Kidney (tissue), 13 donors: ENCODE measurements at regions not wholly inside any gene's neighbourhood (a gene's known extent, or its start where the extent isn't known, plus 50 kb on each side); places are given as distances from the start of the nearest gene placed in this dataset.
"Not testable (repeated sequence)": the region's sequence is repeated elsewhere in the genome, so short reads cannot be mapped to it uniquely, and the experiment has no call there.

ENCODE experiments used
- DNase-seq, 5 donors: peaks; one replicate each; pipeline ENCODE4 v3.0.0-alpha.2; 2013 to 2020
- FAIRE-seq: peaks from 2 replicates; lab custom pipeline; 2012; peaks lifted over from hg19 to GRCh38; lab: Jason Lieb, UNC
- H3K27ac ChIP-seq, 2 donors: one replicate each; pipeline ENCODE4 v1.7.0; 2013; ENCODE audit warnings: low read depth in 2 of 2, low read length in 2 of 2, inconsistent platforms in 1 of 2
- H3K27me3 ChIP-seq: one replicate; pipeline ENCODE4 v1.7.1; 2013; ENCODE audit warnings: low read length, inconsistent platforms; ENCODE audit not compliant: control insufficient read depth, insufficient read depth
- H3K36me3 ChIP-seq, 3 donors: one replicate each; pipeline versions ENCODE4 v1.7.0 to v1.7.1; 2013; ENCODE audit warnings: low read length in 3 of 3, control low read depth in 1 of 3, inconsistent platforms in 1 of 3; ENCODE audit not compliant: insufficient read depth in 3 of 3, control insufficient read depth in 2 of 3
- H3K4me1 ChIP-seq, 3 donors: one replicate each; pipeline versions ENCODE4 v1.7.0 to v1.7.1; 2013; ENCODE audit warnings: low read length in 3 of 3, inconsistent platforms in 1 of 3, low read depth in 1 of 3; ENCODE audit not compliant: control insufficient read depth in 2 of 3, insufficient read depth in 2 of 3
- H3K4me3 ChIP-seq, 3 donors: one replicate each; pipeline versions ENCODE4 v1.7.0 to v1.8.1; 2013; ENCODE audit warnings: low read length in 3 of 3, control low read depth in 1 of 3, inconsistent platforms in 1 of 3
- H3K9ac ChIP-seq, 3 donors: one replicate each; pipeline versions ENCODE4 v1.7.0 to v1.7.1; 2013; ENCODE audit warnings: low read length in 3 of 3, control low read depth in 1 of 3, inconsistent platforms in 1 of 3
- H3K9me3 ChIP-seq, 3 donors: one replicate each; pipeline versions ENCODE4 v1.7.0 to v1.7.1; 2013; ENCODE audit warnings: low read length in 3 of 3, control low read depth in 1 of 3, inconsistent platforms in 1 of 3; ENCODE audit not compliant: control insufficient read depth in 2 of 3, insufficient read depth in 1 of 3
- intact Hi-C: fragments of 100-400 bp; cut with DNase I; formaldehyde crosslinking; loops from one replicate; pipeline ENCODE4 v1.11.1; 2022
- TF ChIP-seq, protein P1 (sequence below): IDR thresholded peaks from 3 replicates; pipeline ENCODE4 v1.5.1; 2012; ENCODE audit warnings: mild to moderate bottlenecking, moderate library complexity, borderline replicate concordance; ENCODE audit not compliant: insufficient read depth; ENCODE audit errors: extremely low read depth
- donor health status: control.
- donor health status: control.
- donor health status: control.
- donor health status: control.
- donor health status: control.
- donor health status: DM: yes; HTN: yes; CAD: no.
- donor health status: Normal renal cell carcinoma (clear cell type).

DNA sequence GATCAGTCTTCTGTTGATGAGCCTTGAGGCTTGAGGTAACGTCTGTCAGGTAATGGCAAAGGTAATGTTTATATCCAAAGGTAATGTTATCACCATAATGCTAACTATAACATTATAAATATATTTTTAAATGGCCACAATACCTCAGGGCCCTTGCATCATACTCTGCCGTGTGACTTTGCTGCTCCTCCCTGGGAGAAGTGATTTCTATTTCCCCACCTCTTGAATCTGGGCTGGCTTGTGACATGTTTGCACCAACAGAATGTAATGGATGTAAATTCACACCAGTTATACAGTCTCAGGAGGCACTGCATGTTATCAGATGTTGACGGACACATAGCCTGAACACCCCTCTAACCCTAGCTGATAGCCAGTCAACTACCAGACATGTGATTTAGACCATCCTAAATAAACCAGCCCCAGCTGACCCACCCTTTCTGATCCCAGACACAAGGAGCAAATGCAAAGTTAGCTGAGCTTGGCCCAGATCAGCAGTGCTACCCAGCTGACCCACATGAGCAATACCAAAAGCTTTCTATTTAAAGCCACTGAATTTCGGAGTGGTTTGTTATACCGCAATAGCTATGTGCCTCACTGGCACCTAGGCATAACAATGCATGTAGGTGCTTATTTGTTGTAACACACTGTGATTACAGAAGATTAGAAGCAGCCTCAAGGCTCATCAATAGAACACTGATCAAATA is 93.8 kb upstream of the SIRPA start:
- DNase-seq (no peak), FAIRE-seq (no peak)
- no peaks in the 10 kb centered on the region for H3K4me1 ChIP-seq
- H3K9ac ChIP-seq = no peak overlapping the region
- no peak overlapping the region for H3K27ac ChIP-seq
- H3K27me3 ChIP-seq = no peaks in the 10 kb centered on the region
- intact Hi-C loops = no loop called here
- H3K36me3 ChIP-seq = no peaks in the 10 kb centered on the region
- TF ChIP-seq, protein P1, sequence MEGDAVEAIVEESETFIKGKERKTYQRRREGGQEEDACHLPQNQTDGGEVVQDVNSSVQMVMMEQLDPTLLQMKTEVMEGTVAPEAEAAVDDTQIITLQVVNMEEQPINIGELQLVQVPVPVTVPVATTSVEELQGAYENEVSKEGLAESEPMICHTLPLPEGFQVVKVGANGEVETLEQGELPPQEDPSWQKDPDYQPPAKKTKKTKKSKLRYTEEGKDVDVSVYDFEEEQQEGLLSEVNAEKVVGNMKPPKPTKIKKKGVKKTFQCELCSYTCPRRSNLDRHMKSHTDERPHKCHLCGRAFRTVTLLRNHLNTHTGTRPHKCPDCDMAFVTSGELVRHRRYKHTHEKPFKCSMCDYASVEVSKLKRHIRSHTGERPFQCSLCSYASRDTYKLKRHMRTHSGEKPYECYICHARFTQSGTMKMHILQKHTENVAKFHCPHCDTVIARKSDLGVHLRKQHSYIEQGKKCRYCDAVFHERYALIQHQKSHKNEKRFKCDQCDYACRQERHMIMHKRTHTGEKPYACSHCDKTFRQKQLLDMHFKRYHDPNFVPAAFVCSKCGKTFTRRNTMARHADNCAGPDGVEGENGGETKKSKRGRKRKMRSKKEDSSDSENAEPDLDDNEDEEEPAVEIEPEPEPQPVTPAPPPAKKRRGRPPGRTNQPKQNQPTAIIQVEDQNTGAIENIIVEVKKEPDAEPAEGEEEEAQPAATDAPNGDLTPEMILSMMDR = no peak
- H3K4me3 ChIP-seq = no peak overlapping the region
- H3K9me3 ChIP-seq = no peaks in the 10 kb centered on the region

DNA sequence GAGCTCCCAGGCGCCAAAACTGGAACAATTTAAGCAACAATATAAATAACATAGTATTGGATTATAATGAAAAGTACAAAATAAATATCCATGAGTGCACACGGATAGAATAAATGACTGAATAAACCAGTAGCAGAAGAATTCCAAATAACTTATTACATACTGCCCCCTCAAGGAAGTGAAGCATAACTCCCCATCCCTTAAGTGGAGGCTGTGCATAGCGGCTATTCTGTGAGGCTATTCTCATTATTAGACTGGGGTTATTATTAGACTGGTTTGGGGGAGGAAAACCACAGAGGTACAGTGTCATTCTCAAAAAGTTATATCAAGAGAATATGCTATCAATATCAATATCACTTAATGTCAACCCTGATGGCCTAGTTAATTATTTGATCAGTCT is 94.4 kb upstream of the SIRPA start:
- H3K4me3 ChIP-seq = no peak overlapping the region
- no peak overlapping the region for H3K9ac ChIP-seq
- no peaks in the 10 kb centered on the region for H3K27me3 ChIP-seq
- no peaks in the 10 kb centered on the region for H3K9me3 ChIP-seq
- H3K4me1 ChIP-seq = no peaks in the 10 kb centered on the region
- H3K27ac ChIP-seq = no peak overlapping the region
- TF ChIP-seq, protein P1 = no peak
- FAIRE-seq (no peak), DNase-seq (no peak)
- intact Hi-C loops = no loop called here
- H3K36me3 ChIP-seq = no peaks in the 10 kb centered on the region

DNA sequence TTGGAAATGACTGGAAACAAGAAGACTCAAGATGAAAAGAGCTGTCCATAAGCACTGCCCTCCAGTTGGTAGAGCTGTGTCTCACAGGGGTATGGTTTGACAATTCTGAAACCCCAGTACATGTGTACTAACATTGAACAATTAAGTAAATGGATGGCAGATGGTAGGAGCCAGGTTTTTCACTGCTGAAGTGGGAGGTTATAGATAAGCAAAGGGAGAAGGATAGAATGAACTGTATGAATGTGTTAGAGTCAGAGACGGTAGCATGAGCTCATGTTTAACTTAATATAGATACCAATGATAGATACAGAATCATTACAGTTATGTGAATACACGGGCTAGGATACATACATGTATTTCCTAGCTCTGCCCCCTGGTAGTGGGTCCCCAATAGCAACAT is 95.0 kb upstream of the SIRPA start:
- no peak overlapping the region for H3K4me3 ChIP-seq
- no peak for DNase-seq
- TF ChIP-seq, protein P1 = no peak
- H3K4me1 ChIP-seq = no peaks in the 10 kb centered on the region
- H3K27ac ChIP-seq = no peak overlapping the region
- no peaks in the 10 kb centered on the region for H3K36me3 ChIP-seq
- no peak overlapping the region for H3K9ac ChIP-seq
- intact Hi-C loops = no loop called here
- no peak for FAIRE-seq
- H3K27me3 ChIP-seq = no peaks in the 10 kb centered on the region
- H3K9me3 ChIP-seq = no peaks in the 10 kb centered on the region

DNA sequence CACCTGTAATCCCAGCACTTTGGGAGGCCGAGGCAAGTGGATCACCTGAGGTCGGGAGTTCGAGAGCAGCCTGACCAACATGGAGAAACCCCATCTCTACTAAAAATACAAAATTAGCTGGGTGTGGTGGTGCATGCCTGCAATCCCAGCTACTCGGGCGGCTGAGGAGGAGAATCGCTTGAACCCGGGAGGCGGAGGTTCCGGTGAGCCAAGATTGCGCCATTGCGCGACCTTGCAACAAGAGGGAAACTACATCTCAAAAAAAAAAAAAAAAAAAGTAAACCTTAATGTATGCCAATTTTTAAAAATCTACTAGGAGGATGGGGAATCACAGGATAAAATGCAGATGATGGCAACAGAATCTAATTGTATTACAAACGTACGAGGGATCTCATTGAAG is 95.5 kb upstream of the SIRPA start:
- H3K27me3 ChIP-seq, H3K4me3 ChIP-seq, H3K36me3 ChIP-seq, H3K4me1 ChIP-seq, H3K9me3 ChIP-seq, intact Hi-C loops, H3K9ac ChIP-seq, FAIRE-seq, H3K27ac ChIP-seq, DNase-seq: not testable (repeated sequence)
